WERI-Rb-1 (cell line): ENCODE measurements at regions not wholly inside any gene's neighbourhood (a gene's known extent, or its start where the extent isn't known, plus 50 kb on each side); places are given as distances from the start of the nearest gene placed in this dataset.

Experiments used
- DNase-seq: peaks from one replicate; pipeline ENCODE4 v3.0.0-alpha.2; 2020
- H3K27ac ChIP-seq: fragments of 250-450 bp; sonication (Bioruptor Pico); 2 replicates; pipeline ENCODE4 v1.5.1; 2020; ENCODE audit warnings: mild to moderate bottlenecking, moderate library complexity
- H3K27me3 ChIP-seq: fragments of 250-450 bp; sonication (Bioruptor Pico); 2 replicates; pipeline ENCODE4 v1.5.1; 2021; ENCODE audit warnings: mild to moderate bottlenecking, low read depth, moderate library complexity; ENCODE audit not compliant: insufficient read depth, severe bottlenecking
- H3K36me3 ChIP-seq: fragments of 250-450 bp; sonication (Bioruptor Pico); 2 replicates; pipeline ENCODE4 v1.5.1; 2020; ENCODE audit warnings: mild to moderate bottlenecking, moderate library complexity
- H3K4me3 ChIP-seq: 2 replicates; pipeline ENCODE4 v1.5.1; 2011; ENCODE audit warnings: low read depth, mild to moderate bottlenecking, control low read depth, low read length
- H3K9me3 ChIP-seq: fragments of 250-450 bp; sonication (Bioruptor Pico); 2 replicates; pipeline ENCODE4 v1.5.1; 2021; ENCODE audit warnings: mild to moderate bottlenecking, moderate library complexity; ENCODE audit not compliant: severe bottlenecking
- CTCF ChIP-seq: IDR thresholded peaks from 2 replicates; pipeline ENCODE4 v1.5.1; 2011; ENCODE audit warnings: low read depth, mild to moderate bottlenecking, control low read depth, inconsistent platforms, low read length

DNA sequence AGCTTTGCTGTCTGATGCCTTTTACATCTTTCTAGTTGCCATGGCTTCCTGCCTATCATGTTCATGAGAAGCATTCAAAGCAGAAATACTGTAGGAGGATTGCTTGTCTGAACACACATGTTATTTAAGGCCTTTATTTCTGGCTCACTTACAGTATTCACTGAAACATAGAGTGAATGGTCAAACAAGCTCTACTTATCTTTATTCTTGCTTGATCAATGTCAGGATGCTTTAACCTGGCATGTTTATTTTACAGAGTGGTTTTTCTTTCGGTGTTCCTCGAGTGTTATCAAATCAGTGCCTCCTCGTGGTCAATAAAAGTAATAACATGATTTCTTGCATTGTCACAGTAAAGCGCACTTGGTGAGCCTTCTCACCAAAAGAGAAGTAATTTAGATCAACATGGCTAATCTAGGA, 73.5 kb upstream of the PCDH17 start:
- Histone ChIP-seq H3K27ac (no peak overlapping the region), H3K9me3 (no peaks in the 10 kb centered on the region), H3K4me3 (no peak overlapping the region), H3K27me3 (no peaks in the 10 kb centered on the region), H3K36me3 (no peaks in the 10 kb centered on the region)
- DNase-seq = no peak
- TF ChIP-seq CTCF = no peak

- H3K9me3 ChIP-seq = no peaks in the 10 kb centered on the region
- H3K27ac ChIP-seq = no peak overlapping the region
- H3K36me3 ChIP-seq = no peaks in the 10 kb centered on the region
- DNase-seq = no peak
- no peak overlapping the region for H3K4me3 ChIP-seq
- no peaks in the 10 kb centered on the region for H3K27me3 ChIP-seq
- no peak for TF ChIP-seq CTCF
Observed at GRCh38 chr13:57568865-57569264, 62.7 kb upstream of the PCDH17 start.

GRCh38 chr13:57569986-57570385, 61.6 kb upstream of the PCDH17 start:
- no peak overlapping the region for H3K4me3 ChIP-seq
- H3K36me3 ChIP-seq = no peaks in the 10 kb centered on the region
- no peaks in the 10 kb centered on the region for H3K9me3 ChIP-seq
- H3K27me3 ChIP-seq = no peaks in the 10 kb centered on the region
- H3K27ac ChIP-seq = no peak overlapping the region
- no peak for DNase-seq
- no peak for TF ChIP-seq CTCF
